ENCODE measurements at regions not wholly inside any gene's neighbourhood (a gene's known extent, or its start where the extent isn't known, plus 50 kb on each side); places are given as distances from the start of the nearest gene placed in this dataset.

- no peak for DNase-seq
These were observed 104.8 kb upstream of the CHRNA7 start for GRCh38 chr15:31925541-31925940.

- DNase-seq = no peak
These were observed 99.3 kb upstream of the CHRNA7 start for GRCh38 chr15:31930967-31931366.

GRCh38 chr15:31932576-31932975, 97.7 kb upstream of the CHRNA7 start:
- DNase-seq = no peak

- no peak for DNase-seq
These were observed 95.5 kb upstream of the CHRNA7 start for GRCh38 chr15:31934821-31935220.

GRCh38 chr15:31953478-31953877, 76.8 kb upstream of the CHRNA7 start:
- DNase-seq = no peak

GRCh38 chr15:31954374-31955172, 75.7 kb upstream of the CHRNA7 start:
- DNase-seq = no peak

GRCh38 chr15:31955734-31956133, 74.6 kb upstream of the CHRNA7 start:
- DNase-seq = no peak

- no peak for DNase-seq
These were observed 72.7 kb upstream of the CHRNA7 start for GRCh38 chr15:31957581-31957980.

- peak; percentile 8 for DNase-seq
These were observed 65.6 kb upstream of the CHRNA7 start for GRCh38 chr15:31964586-31965307.

GRCh38 chr15:31970007-31970406, 60.3 kb upstream of the CHRNA7 start:
- no peak for DNase-seq

- no peak for DNase-seq
These were observed 57.1 kb upstream of the CHRNA7 start for GRCh38 chr15:31973197-31973596.

GRCh38 chr15:31974154-31974794, 56.0 kb upstream of the CHRNA7 start:
- no peak for DNase-seq

- peak; percentile 78 for DNase-seq
These were observed 55.2 kb upstream of the CHRNA7 start for GRCh38 chr15:31974855-31975829.

GRCh38 chr15:31975830-31976229, 54.5 kb upstream of the CHRNA7 start:
- DNase-seq = peak; percentile 78

GRCh38 chr15:31977138-31977537, 53.2 kb upstream of the CHRNA7 start:
- peak; percentile 9 for DNase-seq

- DNase-seq = peak; percentile 77
These were observed 52.3 kb upstream of the CHRNA7 start for GRCh38 chr15:31977812-31978661.

All from DMS53 (cell line).